Dedifferentiated amniotic fluid mesenchymal stem cell (primary cell): ENCODE measurements at regions not wholly inside any gene's neighbourhood (a gene's known extent, or its start where the extent isn't known, plus 50 kb on each side); places are given as distances from the start of the nearest gene placed in this dataset.
A peak's percentile ranks its signal among the peaks of the same experiment; 100 is the strongest.

Source experiments
- DNase-seq: peaks from one replicate; pipeline ENCODE4 v3.0.0-alpha.2; 2016; ENCODE audit errors: extremely low spot score

- DNase-seq = no peak
These were observed 129.9 kb upstream of the COL21A1 start for GRCh38 chr6:56377295-56377694.

- DNase-seq = no peak
These were observed 128.4 kb upstream of the COL21A1 start for GRCh38 chr6:56375806-56376205.

- peak; percentile 84 for DNase-seq
These were observed 127.5 kb upstream of the COL21A1 start for GRCh38 chr6:56374841-56375369.

- no peak for DNase-seq
These were observed 125.1 kb upstream of the COL21A1 start for GRCh38 chr6:56372406-56372995.

- peak; percentile 66 for DNase-seq
These were observed 123.3 kb upstream of the COL21A1 start for GRCh38 chr6:56370561-56371211.

GRCh38 chr6:56370127-56370540 is 122.8 kb upstream of the COL21A1 start:
- DNase-seq = peak; percentile 53

- DNase-seq = no peak
These were observed 121.1 kb upstream of the COL21A1 start for GRCh38 chr6:56368491-56368890.

- no peak for DNase-seq
These were observed 118.9 kb upstream of the COL21A1 start for GRCh38 chr6:56366141-56366852.

- peak; percentile 37 for DNase-seq
These were observed 117.5 kb upstream of the COL21A1 start for GRCh38 chr6:56364827-56365339.

- DNase-seq = no peak
These were observed 117.0 kb upstream of the COL21A1 start for GRCh38 chr6:56364431-56364826.

GRCh38 chr6:56363796-56364430 is 116.5 kb upstream of the COL21A1 start:
- no peak for DNase-seq

- no peak for DNase-seq
These were observed 114.4 kb upstream of the COL21A1 start for GRCh38 chr6:56361812-56362211.

- DNase-seq = peak; percentile 72
These were observed 112.0 kb upstream of the COL21A1 start for GRCh38 chr6:56359201-56359899.

GRCh38 chr6:56357616-56358373 is 110.4 kb upstream of the COL21A1 start:
- peak; percentile 32 for DNase-seq

GRCh38 chr6:56356426-56356825 is 109.0 kb upstream of the COL21A1 start:
- DNase-seq = no peak

- DNase-seq = no peak
These were observed 106.5 kb upstream of the COL21A1 start for GRCh38 chr6:56353860-56354259.

- no peak for DNase-seq
These were observed 103.4 kb upstream of the COL21A1 start for GRCh38 chr6:56350628-56351260.

- DNase-seq = peak; percentile 64
These were observed 101.8 kb upstream of the COL21A1 start for GRCh38 chr6:56349194-56349593.

GRCh38 chr6:56348578-56348977 is 101.2 kb upstream of the COL21A1 start:
- no peak for DNase-seq

GRCh38 chr6:56347526-56347925 is 100.1 kb upstream of the COL21A1 start:
- DNase-seq = peak; percentile 39
